Fibroblast of pulmonary artery (primary cell): ENCODE measurements at regions not wholly inside any gene's neighbourhood (a gene's known extent, or its start where the extent isn't known, plus 50 kb on each side); places are given as distances from the start of the nearest gene placed in this dataset.

Experiments
- DNase-seq: peaks from one replicate; pipeline ENCODE4 v3.0.0-alpha.2; 2010; ENCODE audit warnings: low read depth
- H3K4me3 ChIP-seq: replicated peaks from 2 replicates; pipeline ENCODE4 v1.5.1; 2011; ENCODE audit warnings: low read depth, mild to moderate bottlenecking, control low read depth, low read length, moderate library complexity
- TF ChIP-seq, protein P1 (sequence below): IDR thresholded peaks from 2 replicates; pipeline ENCODE4 v1.5.1; 2011; ENCODE audit warnings: mild to moderate bottlenecking, control low read depth, low read length, inconsistent platforms; ENCODE audit errors: missing control alignments

DNA sequence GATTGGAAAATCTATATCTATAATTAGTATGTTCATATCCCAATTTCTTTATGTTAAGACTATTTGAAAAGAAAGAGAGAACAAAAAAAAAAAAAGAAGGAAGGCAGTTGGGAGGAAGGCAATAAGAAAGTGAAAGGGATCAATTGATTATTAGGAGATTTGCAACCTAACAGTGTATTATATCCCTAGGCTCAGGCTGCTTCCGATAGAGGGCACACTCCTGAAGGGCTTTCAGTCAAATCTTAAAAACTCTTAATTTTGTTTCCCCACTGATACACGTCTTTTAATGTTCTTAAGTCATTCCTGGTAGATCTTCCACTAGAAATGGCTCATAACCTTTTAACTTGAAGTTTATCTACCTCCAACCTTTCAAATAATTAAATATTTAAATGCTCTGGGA lies 763.9 kb downstream of the BCL11A start:
- DNase-seq, result no peak

DNA sequence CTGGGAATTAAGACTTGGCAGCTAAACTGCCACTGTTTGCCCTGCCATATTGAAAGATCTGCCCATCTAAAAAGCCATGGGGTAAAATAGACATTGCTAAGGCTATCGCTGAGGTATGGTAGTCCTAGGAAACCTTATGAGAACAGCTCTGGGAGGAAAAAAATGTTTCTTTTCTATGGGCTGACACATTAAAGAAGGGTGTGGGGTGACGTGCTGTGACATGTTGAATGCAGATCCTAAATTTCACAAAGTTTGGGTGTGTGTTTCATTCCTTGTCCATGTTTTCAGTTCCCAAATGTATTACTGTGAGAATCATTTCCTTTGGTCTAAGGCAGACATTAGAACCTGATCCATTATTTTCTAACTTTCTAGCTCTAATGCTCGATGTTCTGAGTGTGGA lies 766.4 kb downstream of the BCL11A start:
- no peak overlapping the region for H3K4me3 ChIP-seq
- DNase-seq, result no peak
- TF ChIP-seq, protein P1, sequence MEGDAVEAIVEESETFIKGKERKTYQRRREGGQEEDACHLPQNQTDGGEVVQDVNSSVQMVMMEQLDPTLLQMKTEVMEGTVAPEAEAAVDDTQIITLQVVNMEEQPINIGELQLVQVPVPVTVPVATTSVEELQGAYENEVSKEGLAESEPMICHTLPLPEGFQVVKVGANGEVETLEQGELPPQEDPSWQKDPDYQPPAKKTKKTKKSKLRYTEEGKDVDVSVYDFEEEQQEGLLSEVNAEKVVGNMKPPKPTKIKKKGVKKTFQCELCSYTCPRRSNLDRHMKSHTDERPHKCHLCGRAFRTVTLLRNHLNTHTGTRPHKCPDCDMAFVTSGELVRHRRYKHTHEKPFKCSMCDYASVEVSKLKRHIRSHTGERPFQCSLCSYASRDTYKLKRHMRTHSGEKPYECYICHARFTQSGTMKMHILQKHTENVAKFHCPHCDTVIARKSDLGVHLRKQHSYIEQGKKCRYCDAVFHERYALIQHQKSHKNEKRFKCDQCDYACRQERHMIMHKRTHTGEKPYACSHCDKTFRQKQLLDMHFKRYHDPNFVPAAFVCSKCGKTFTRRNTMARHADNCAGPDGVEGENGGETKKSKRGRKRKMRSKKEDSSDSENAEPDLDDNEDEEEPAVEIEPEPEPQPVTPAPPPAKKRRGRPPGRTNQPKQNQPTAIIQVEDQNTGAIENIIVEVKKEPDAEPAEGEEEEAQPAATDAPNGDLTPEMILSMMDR, result no peak

More for the DNA sequence above, 763.9 kb downstream of the BCL11A start:
- no peak overlapping the region for H3K4me3 ChIP-seq
- TF ChIP-seq, protein P1, result no peak

- no peak for DNase-seq
- TF ChIP-seq, protein P1, result no peak
- no peak overlapping the region for H3K4me3 ChIP-seq
Measured at GRCh38 chr2:59786684-59787083, 766.8 kb downstream of the BCL11A start.

DNA sequence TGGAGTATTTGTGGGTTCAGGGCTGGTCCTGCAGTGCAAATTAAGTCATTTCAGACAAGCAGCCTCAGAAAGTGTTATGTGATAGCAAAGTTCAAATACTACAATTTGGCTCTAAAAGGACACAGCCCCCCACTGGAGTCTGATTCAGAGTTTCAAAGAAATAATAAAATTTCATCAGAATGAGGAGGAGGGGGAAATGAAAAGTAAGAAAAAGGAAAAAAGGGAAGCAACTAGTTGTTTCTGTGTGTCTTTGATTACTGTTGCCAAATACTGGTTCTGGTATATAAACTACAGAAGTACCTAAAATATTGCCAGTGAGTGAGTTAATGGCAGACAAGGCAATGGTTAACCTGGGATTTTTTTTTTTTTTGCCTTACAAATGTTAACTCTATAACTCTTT lies 773.9 kb downstream of the BCL11A start:
- no peak overlapping the region for H3K4me3 ChIP-seq
- no peak for DNase-seq
- TF ChIP-seq, protein P1, result no peak

GRCh38 chr2:59777120-59777519 lies 776.3 kb downstream of the BCL11A start:
- DNase-seq, result no peak
- TF ChIP-seq, protein P1, result no peak
- no peak overlapping the region for H3K4me3 ChIP-seq

GRCh38 chr2:59776726-59777008 lies 776.8 kb downstream of the BCL11A start:
- H3K4me3 ChIP-seq, result no peak overlapping the region
- no peak for DNase-seq
- TF ChIP-seq, protein P1, result no peak

DNA sequence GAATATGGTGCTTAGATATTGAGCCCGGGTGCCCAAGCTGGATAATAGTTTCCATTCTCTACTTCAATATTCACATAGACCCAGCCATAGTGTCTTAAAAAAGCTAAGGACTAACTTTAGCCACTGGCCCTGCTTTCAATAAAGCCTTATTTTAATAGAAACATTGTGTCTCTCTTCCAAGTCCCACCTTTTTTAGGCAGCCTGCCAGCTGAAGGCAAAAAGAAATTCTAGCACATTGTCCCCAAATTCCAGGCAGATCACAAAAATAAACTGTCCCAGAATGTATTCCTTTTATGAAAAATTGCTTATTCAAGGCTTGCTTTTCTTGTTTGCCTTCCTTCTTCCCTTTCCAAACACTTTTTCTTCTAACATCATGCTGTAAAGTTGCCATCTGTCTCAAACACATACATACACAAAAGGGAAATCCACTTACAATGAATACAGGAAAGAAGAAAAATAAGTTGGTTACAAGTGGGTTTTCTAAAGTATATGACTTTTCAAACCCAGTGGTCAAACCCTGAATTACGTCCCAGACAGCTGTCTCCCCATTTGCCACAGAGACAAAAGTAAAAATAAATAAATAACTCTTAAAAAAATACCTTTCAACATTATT lies 778.5 kb downstream of the BCL11A start:
- TF ChIP-seq, protein P1, result no peak
- H3K4me3 ChIP-seq, result no peak overlapping the region
- DNase-seq, result no peak
